ENCODE measurements at regions not wholly inside any gene's neighbourhood (a gene's known extent, or its start where the extent isn't known, plus 50 kb on each side); places are given as distances from the start of the nearest gene placed in this dataset.

GRCh38 chr17:53336281-53336680, 486.4 kb upstream of the KIF2B start:
- no peak overlapping the region for H3K9ac ChIP-seq (ENCODE audit: low read length)
- no peaks in the 10 kb centered on the region for H3K36me3 ChIP-seq (ENCODE audit: control insufficient read depth, insufficient read depth, low read length, severe bottlenecking)
- no peaks in the 10 kb centered on the region for H3K4me1 ChIP-seq (ENCODE audit: control insufficient read depth, insufficient read depth, low read length)
- no peak for DNase-seq (ENCODE audit: low read depth)
- H3K9me3 ChIP-seq (ENCODE audit: control insufficient read depth, low read length) = peaks cover 9% of the 10 kb centered on the region
- H3K4me3 ChIP-seq (ENCODE audit: low read length) = no peak overlapping the region
- H3K27me3 ChIP-seq (replicated peaks; ENCODE audit: control insufficient read depth, insufficient read depth, low read length) = no peaks in the 10 kb centered on the region

- Histone ChIP-seq H3K4me1 (ENCODE audit: control insufficient read depth, insufficient read depth, low read length) (no peaks in the 10 kb centered on the region), H3K36me3 (ENCODE audit: control insufficient read depth, insufficient read depth, low read length, severe bottlenecking) (no peaks in the 10 kb centered on the region), H3K27me3 (replicated peaks; ENCODE audit: control insufficient read depth, insufficient read depth, low read length) (no peaks in the 10 kb centered on the region), H3K9me3 (ENCODE audit: control insufficient read depth, low read length) (peaks cover 9% of the 10 kb centered on the region), H3K4me3 (ENCODE audit: low read length) (no peak overlapping the region), H3K9ac (ENCODE audit: low read length) (no peak overlapping the region)
- DNase-seq (ENCODE audit: low read depth) = no peak
Observed at GRCh38 chr17:53335443-53335842, 487.3 kb upstream of the KIF2B start.

- no peak for DNase-seq (ENCODE audit: low read depth)
- Histone ChIP-seq H3K36me3 (ENCODE audit: control insufficient read depth, insufficient read depth, low read length, severe bottlenecking) (no peaks in the 10 kb centered on the region), H3K9ac (ENCODE audit: low read length) (no peak overlapping the region), H3K9me3 (ENCODE audit: control insufficient read depth, low read length) (peaks cover 5% of the 10 kb centered on the region), H3K4me3 (ENCODE audit: low read length) (no peak overlapping the region), H3K27me3 (replicated peaks; ENCODE audit: control insufficient read depth, insufficient read depth, low read length) (no peaks in the 10 kb centered on the region), H3K4me1 (ENCODE audit: control insufficient read depth, insufficient read depth, low read length) (no peaks in the 10 kb centered on the region)
Observed at GRCh38 chr17:53330756-53331155, 492.0 kb upstream of the KIF2B start.

- Histone ChIP-seq H3K27me3 (replicated peaks; ENCODE audit: control insufficient read depth, insufficient read depth, low read length) (no peaks in the 10 kb centered on the region), H3K36me3 (ENCODE audit: control insufficient read depth, insufficient read depth, low read length, severe bottlenecking) (no peaks in the 10 kb centered on the region), H3K4me1 (ENCODE audit: control insufficient read depth, insufficient read depth, low read length) (no peaks in the 10 kb centered on the region), H3K4me3 (ENCODE audit: low read length) (no peak overlapping the region), H3K9ac (ENCODE audit: low read length) (no peak overlapping the region), H3K9me3 (ENCODE audit: control insufficient read depth, low read length) (peaks cover 11% of the 10 kb centered on the region)
- DNase-seq (ENCODE audit: low read depth) = no peak
Observed at GRCh38 chr17:53321651-53322050, 501.1 kb upstream of the KIF2B start.

- H3K27me3 ChIP-seq (replicated peaks; ENCODE audit: control insufficient read depth, insufficient read depth, low read length) = no peaks in the 10 kb centered on the region
- no peak overlapping the region for H3K4me3 ChIP-seq (ENCODE audit: low read length)
- H3K4me1 ChIP-seq (ENCODE audit: control insufficient read depth, insufficient read depth, low read length) = no peaks in the 10 kb centered on the region
- H3K9ac ChIP-seq (ENCODE audit: low read length) = no peak overlapping the region
- H3K9me3 ChIP-seq (ENCODE audit: control insufficient read depth, low read length) = peaks cover 11% of the 10 kb centered on the region
- no peaks in the 10 kb centered on the region for H3K36me3 ChIP-seq (ENCODE audit: control insufficient read depth, insufficient read depth, low read length, severe bottlenecking)
- no peak for DNase-seq (ENCODE audit: low read depth)
Observed at GRCh38 chr17:53319947-53320346, 502.8 kb upstream of the KIF2B start.

GRCh38 chr17:53316988-53317387, 505.7 kb upstream of the KIF2B start:
- Histone ChIP-seq H3K9ac (ENCODE audit: low read length) (no peak overlapping the region), H3K36me3 (ENCODE audit: control insufficient read depth, insufficient read depth, low read length, severe bottlenecking) (no peaks in the 10 kb centered on the region), H3K4me1 (ENCODE audit: control insufficient read depth, insufficient read depth, low read length) (no peaks in the 10 kb centered on the region), H3K27me3 (replicated peaks; ENCODE audit: control insufficient read depth, insufficient read depth, low read length) (no peaks in the 10 kb centered on the region), H3K4me3 (ENCODE audit: low read length) (no peak overlapping the region), H3K9me3 (ENCODE audit: control insufficient read depth, low read length) (peaks cover 11% of the 10 kb centered on the region)
- DNase-seq (ENCODE audit: low read depth) = no peak

GRCh38 chr17:53316073-53316472, 506.7 kb upstream of the KIF2B start:
- H3K36me3 ChIP-seq (ENCODE audit: control insufficient read depth, insufficient read depth, low read length, severe bottlenecking) = no peaks in the 10 kb centered on the region
- no peak overlapping the region for H3K4me3 ChIP-seq (ENCODE audit: low read length)
- no peak overlapping the region for H3K9ac ChIP-seq (ENCODE audit: low read length)
- DNase-seq (ENCODE audit: low read depth) = no peak
- H3K9me3 ChIP-seq (ENCODE audit: control insufficient read depth, low read length) = peaks cover 11% of the 10 kb centered on the region
- H3K4me1 ChIP-seq (ENCODE audit: control insufficient read depth, insufficient read depth, low read length) = no peaks in the 10 kb centered on the region
- no peaks in the 10 kb centered on the region for H3K27me3 ChIP-seq (replicated peaks; ENCODE audit: control insufficient read depth, insufficient read depth, low read length)

GRCh38 chr17:53314521-53314920, 508.2 kb upstream of the KIF2B start:
- DNase-seq (ENCODE audit: low read depth) = no peak
- H3K4me3 ChIP-seq (ENCODE audit: low read length) = no peak overlapping the region

GRCh38 chr17:53313746-53314145, 509.0 kb upstream of the KIF2B start:
- Histone ChIP-seq H3K9me3 (ENCODE audit: control insufficient read depth, low read length) (peaks cover 10% of the 10 kb centered on the region), H3K9ac (ENCODE audit: low read length) (no peak overlapping the region), H3K4me1 (ENCODE audit: control insufficient read depth, insufficient read depth, low read length) (no peaks in the 10 kb centered on the region), H3K27me3 (replicated peaks; ENCODE audit: control insufficient read depth, insufficient read depth, low read length) (no peaks in the 10 kb centered on the region), H3K36me3 (ENCODE audit: control insufficient read depth, insufficient read depth, low read length, severe bottlenecking) (no peaks in the 10 kb centered on the region), H3K4me3 (ENCODE audit: low read length) (no peak overlapping the region)
- DNase-seq (ENCODE audit: low read depth) = peak; percentile 0

More at GRCh38 chr17:53314521-53314920, 508.2 kb upstream of the KIF2B start:
- Histone ChIP-seq H3K9ac (ENCODE audit: low read length) (no peak overlapping the region), H3K4me1 (ENCODE audit: control insufficient read depth, insufficient read depth, low read length) (no peaks in the 10 kb centered on the region), H3K9me3 (ENCODE audit: control insufficient read depth, low read length) (peaks cover 8% of the 10 kb centered on the region), H3K36me3 (ENCODE audit: control insufficient read depth, insufficient read depth, low read length, severe bottlenecking) (no peaks in the 10 kb centered on the region), H3K27me3 (replicated peaks; ENCODE audit: control insufficient read depth, insufficient read depth, low read length) (no peaks in the 10 kb centered on the region)

- Histone ChIP-seq H3K9ac (ENCODE audit: low read length) (no peak overlapping the region), H3K4me1 (ENCODE audit: control insufficient read depth, insufficient read depth, low read length) (no peaks in the 10 kb centered on the region), H3K9me3 (ENCODE audit: control insufficient read depth, low read length) (no peaks in the 10 kb centered on the region), H3K36me3 (ENCODE audit: control insufficient read depth, insufficient read depth, low read length, severe bottlenecking) (no peaks in the 10 kb centered on the region), H3K27me3 (replicated peaks; ENCODE audit: control insufficient read depth, insufficient read depth, low read length) (no peaks in the 10 kb centered on the region), H3K4me3 (ENCODE audit: low read length) (no peak overlapping the region)
- DNase-seq (ENCODE audit: low read depth) = no peak
Observed at GRCh38 chr17:53278466-53278865, 544.3 kb upstream of the KIF2B start.

- H3K4me1 ChIP-seq (ENCODE audit: control insufficient read depth, insufficient read depth, low read length) = no peaks in the 10 kb centered on the region
- no peak overlapping the region for H3K4me3 ChIP-seq (ENCODE audit: low read length)
- H3K9me3 ChIP-seq (ENCODE audit: control insufficient read depth, low read length) = no peaks in the 10 kb centered on the region
- H3K27me3 ChIP-seq (replicated peaks; ENCODE audit: control insufficient read depth, insufficient read depth, low read length) = no peaks in the 10 kb centered on the region
- no peaks in the 10 kb centered on the region for H3K36me3 ChIP-seq (ENCODE audit: control insufficient read depth, insufficient read depth, low read length, severe bottlenecking)
- H3K9ac ChIP-seq (ENCODE audit: low read length) = no peak overlapping the region
- no peak for DNase-seq (ENCODE audit: low read depth)
Observed at GRCh38 chr17:53273126-53273525, 549.6 kb upstream of the KIF2B start.

GRCh38 chr17:53270936-53271335, 551.8 kb upstream of the KIF2B start:
- H3K36me3 ChIP-seq (ENCODE audit: control insufficient read depth, insufficient read depth, low read length, severe bottlenecking) = no peaks in the 10 kb centered on the region
- DNase-seq (ENCODE audit: low read depth) = no peak
- H3K9ac ChIP-seq (ENCODE audit: low read length) = no peak overlapping the region
- no peaks in the 10 kb centered on the region for H3K27me3 ChIP-seq (replicated peaks; ENCODE audit: control insufficient read depth, insufficient read depth, low read length)
- H3K9me3 ChIP-seq (ENCODE audit: control insufficient read depth, low read length) = no peaks in the 10 kb centered on the region
- no peaks in the 10 kb centered on the region for H3K4me1 ChIP-seq (ENCODE audit: control insufficient read depth, insufficient read depth, low read length)
- H3K4me3 ChIP-seq (ENCODE audit: low read length) = no peak overlapping the region
